GM12873 (cell line): ENCODE measurements at regions not wholly inside any gene's neighbourhood (a gene's known extent, or its start where the extent isn't known, plus 50 kb on each side); places are given as distances from the start of the nearest gene placed in this dataset.

Experiments
- TF ChIP-seq, protein P1 (sequence below): IDR thresholded peaks from 2 replicates; pipeline ENCODE4 v1.5.1; 2012; ENCODE audit warnings: low read depth, mild to moderate bottlenecking, moderate library complexity, low read length, control low read depth; ENCODE audit not compliant: insufficient read depth; ENCODE audit errors: missing control alignments

GRCh38 chr14:26738571-26738970, 140.7 kb upstream of the NOVA1 start:
- TF ChIP-seq, protein P1, sequence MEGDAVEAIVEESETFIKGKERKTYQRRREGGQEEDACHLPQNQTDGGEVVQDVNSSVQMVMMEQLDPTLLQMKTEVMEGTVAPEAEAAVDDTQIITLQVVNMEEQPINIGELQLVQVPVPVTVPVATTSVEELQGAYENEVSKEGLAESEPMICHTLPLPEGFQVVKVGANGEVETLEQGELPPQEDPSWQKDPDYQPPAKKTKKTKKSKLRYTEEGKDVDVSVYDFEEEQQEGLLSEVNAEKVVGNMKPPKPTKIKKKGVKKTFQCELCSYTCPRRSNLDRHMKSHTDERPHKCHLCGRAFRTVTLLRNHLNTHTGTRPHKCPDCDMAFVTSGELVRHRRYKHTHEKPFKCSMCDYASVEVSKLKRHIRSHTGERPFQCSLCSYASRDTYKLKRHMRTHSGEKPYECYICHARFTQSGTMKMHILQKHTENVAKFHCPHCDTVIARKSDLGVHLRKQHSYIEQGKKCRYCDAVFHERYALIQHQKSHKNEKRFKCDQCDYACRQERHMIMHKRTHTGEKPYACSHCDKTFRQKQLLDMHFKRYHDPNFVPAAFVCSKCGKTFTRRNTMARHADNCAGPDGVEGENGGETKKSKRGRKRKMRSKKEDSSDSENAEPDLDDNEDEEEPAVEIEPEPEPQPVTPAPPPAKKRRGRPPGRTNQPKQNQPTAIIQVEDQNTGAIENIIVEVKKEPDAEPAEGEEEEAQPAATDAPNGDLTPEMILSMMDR = no peak

DNA sequence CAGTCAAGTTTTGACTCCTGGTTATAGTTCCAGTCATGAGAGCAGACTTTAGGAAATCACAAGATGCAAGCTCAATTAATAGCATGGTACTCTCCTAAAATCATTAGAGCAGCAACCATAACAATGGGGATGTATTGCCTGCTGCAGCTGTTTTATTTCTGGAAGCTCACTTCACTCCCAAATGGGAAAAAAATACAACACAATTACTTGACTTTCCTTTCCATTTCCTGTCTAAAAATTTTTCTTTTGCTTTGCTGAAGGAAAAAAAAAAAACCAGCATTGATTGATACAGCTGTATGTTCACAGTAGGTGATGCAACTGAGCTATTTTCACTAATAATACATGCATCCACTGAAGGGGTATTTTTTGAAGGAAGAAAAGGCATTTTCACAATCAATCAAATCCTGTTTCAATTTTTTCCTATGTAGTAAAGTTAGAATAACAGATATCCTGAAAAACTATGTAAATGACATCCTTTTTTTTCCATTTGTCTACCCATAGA, 143.9 kb upstream of the NOVA1 start:
- TF ChIP-seq, protein P1 = no peak

DNA sequence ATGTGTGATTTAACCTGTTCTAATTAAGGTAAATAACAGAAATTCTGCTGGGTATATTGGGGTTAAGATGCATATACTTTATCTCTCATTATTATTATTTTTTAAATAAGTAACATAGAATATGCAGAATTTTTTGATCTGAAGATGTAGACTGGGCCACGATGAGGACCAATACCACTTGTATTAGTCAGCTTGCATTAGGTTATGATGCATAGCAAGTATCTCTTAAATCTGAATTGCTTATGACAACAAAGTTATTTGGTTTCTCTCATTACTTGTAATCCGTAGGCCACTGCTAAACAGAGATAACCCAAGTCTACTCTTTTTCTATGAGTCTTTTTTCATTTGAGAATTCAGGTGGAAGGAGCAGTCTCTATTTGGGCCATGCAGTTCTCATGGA, 145.5 kb upstream of the NOVA1 start:
- TF ChIP-seq, protein P1 = no peak

DNA sequence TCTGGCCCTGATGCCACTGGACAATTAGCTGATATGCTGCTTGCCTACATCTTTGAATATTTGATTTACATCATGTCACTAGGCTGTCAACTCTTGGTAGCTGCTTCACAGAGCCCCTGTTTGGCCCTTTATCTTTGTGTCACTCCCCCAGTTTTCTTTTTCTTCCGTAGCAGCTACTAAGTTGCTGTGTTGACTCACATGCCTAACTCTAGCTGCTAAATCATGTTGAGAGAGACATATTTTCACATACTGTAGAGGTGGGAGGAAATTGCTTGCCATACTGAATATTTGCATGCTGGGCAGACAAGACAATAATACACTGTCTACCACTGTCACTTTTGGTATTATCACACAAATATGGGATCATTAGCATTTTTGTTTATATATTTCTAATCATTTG, 147.1 kb upstream of the NOVA1 start:
- TF ChIP-seq, protein P1 = no peak

GRCh38 chr14:26761532-26761931, 163.7 kb upstream of the NOVA1 start:
- TF ChIP-seq, protein P1 = no peak

GRCh38 chr14:26765301-26765700, 167.5 kb upstream of the NOVA1 start:
- TF ChIP-seq, protein P1 = no peak

GRCh38 chr14:26765768-26766520, 168.1 kb upstream of the NOVA1 start:
- TF ChIP-seq, protein P1 = no peak
